ENCODE measurements at regions not wholly inside any gene's neighbourhood (a gene's known extent, or its start where the extent isn't known, plus 50 kb on each side); places are given as distances from the start of the nearest gene placed in this dataset.

- in situ Hi-C loops (cut with MboI) = no loop called here
- no peak for TF ChIP-seq KLF10 (CRISPR knock-in tag; IDR thresholded peaks at IDR 0.05)
- no peak for TF ChIP-seq ZNF444 (CRISPR knock-in tag; IDR thresholded peaks at IDR 0.05)
- POLR2A ChIA-PET = no interaction called here
These were observed 504.3 kb upstream of the VSTM2A start for GRCh38 chr7:54037873-54038272.

GRCh38 chr7:54060643-54061042, 481.5 kb upstream of the VSTM2A start:
- Histone ChIP-seq H3K9me3 (replicated peaks; ENCODE audit: control insufficient read depth, insufficient read depth, low read depth, low read length) (no peaks in the 10 kb centered on the region), H3K4me3 (no peak overlapping the region), H3K4me1 (replicated peaks in 1 of 2; ENCODE audit: control insufficient read depth in 2 of 2, insufficient read depth in 2 of 2, low read length in 2 of 2) (no peaks in the 10 kb centered on the region), H4K20me1 (replicated peaks; ENCODE audit: control insufficient read depth, insufficient read depth, low read length) (no peaks in the 10 kb centered on the region), H3K36me3 (ENCODE audit: control insufficient read depth, insufficient read depth, low read length) (no peaks in the 10 kb centered on the region), H3K9me1 (ENCODE audit: control insufficient read depth, insufficient read depth, low read length) (no peaks in the 10 kb centered on the region), H3K9ac (ENCODE audit: insufficient read depth in 1 of 2, low read depth in 2 of 2, low read length in 2 of 2) (no peak overlapping the region), H3K27ac (ENCODE audit: extremely low read depth, low read depth, low read length) (no peak overlapping the region), H2AFZ (ENCODE audit: low read depth, low read length) (no peak overlapping the region), H3K79me2 (ENCODE audit: control insufficient read depth, insufficient read depth, low read length) (no peaks in the 10 kb centered on the region), H3K27me3 (ENCODE audit: control insufficient read depth in 2 of 2, insufficient read depth in 2 of 2, low read length in 2 of 2) (no peaks in the 10 kb centered on the region), H3K4me2 (ENCODE audit: insufficient read depth, low read length) (no peak overlapping the region)
- ChIA-PET CTCF (ENCODE audit: low intra/inter-chr PET ratio) (no interaction called here), POLR2A (no interaction called here)
- ATAC-seq (no peak), FAIRE-seq (no peak), DNase-seq (ENCODE audit: extremely low read depth in 1 of 4, low spot score in 3 of 4) (no peak)
- WGBS (ENCODE audit: insufficient coverage, low coverage, missing lambda C conversion rate) = 0% methylated on average over 4 of the region's 4 CpGs
- no TSS peak for BruUV-seq (replicated peaks)
- in situ Hi-C loops (cut with MboI) (no loop called here), intact Hi-C loops (cut with micrococcal nuclease) (no loop called here)
- TF ChIP-seq TAF9B (IDR thresholded peaks at IDR 0.05; ENCODE audit: partially characterized antibody) (no peak), NCOR1 (IDR thresholded peaks at IDR 0.05) (no peak), TOE1 (IDR thresholded peaks at IDR 0.05; ENCODE audit: borderline replicate concordance) (no peak), TOE1 (CRISPR knock-in tag; IDR thresholded peaks at IDR 0.05; ENCODE audit: borderline replicate concordance, low read depth) (no peak), WHSC1 (IDR thresholded peaks at IDR 0.05; ENCODE audit: low read length) (no peak), XRCC3 (IDR thresholded peaks at IDR 0.05) (no peak), NR2C1 (IDR thresholded peaks at IDR 0.05) (no peak), NR2C1 (tag; IDR thresholded peaks at IDR 0.05) (no peak), ZNF57 (CRISPR knock-in tag; IDR thresholded peaks at IDR 0.05) (no peak)

More at GRCh38 chr7:54037873-54038272, 504.3 kb upstream of the VSTM2A start:
- Histone ChIP-seq H3K4me1 (replicated peaks in 1 of 2; ENCODE audit: control insufficient read depth in 2 of 2, insufficient read depth in 2 of 2, low read length in 2 of 2) (no peaks in the 10 kb centered on the region), H3K9ac (ENCODE audit: insufficient read depth in 1 of 2, low read depth in 2 of 2, low read length in 2 of 2) (no peak overlapping the region), H3K9me3 (replicated peaks; ENCODE audit: control insufficient read depth, insufficient read depth, low read depth, low read length) (no peaks in the 10 kb centered on the region), H3K4me2 (ENCODE audit: insufficient read depth, low read length) (no peak overlapping the region), H2AFZ (ENCODE audit: low read depth, low read length) (no peak overlapping the region), H3K9me1 (ENCODE audit: control insufficient read depth, insufficient read depth, low read length) (no peaks in the 10 kb centered on the region), H3K36me3 (ENCODE audit: control insufficient read depth, insufficient read depth, low read length) (no peaks in the 10 kb centered on the region), H3K79me2 (ENCODE audit: control insufficient read depth, insufficient read depth, low read length) (no peaks in the 10 kb centered on the region), H3K27me3 (ENCODE audit: control insufficient read depth in 2 of 2, insufficient read depth in 2 of 2, low read length in 2 of 2) (no peaks in the 10 kb centered on the region), H3K27ac (ENCODE audit: extremely low read depth, low read depth, low read length) (no peak overlapping the region), H3K4me3 (no peak overlapping the region), H4K20me1 (replicated peaks; ENCODE audit: control insufficient read depth, insufficient read depth, low read length) (no peaks in the 10 kb centered on the region)
- FAIRE-seq (no peak), ATAC-seq (no peak), DNase-seq (ENCODE audit: extremely low read depth in 1 of 4, low spot score in 3 of 4) (no peak)
- intact Hi-C loops (cut with micrococcal nuclease) = no loop called here
- CTCF ChIA-PET (ENCODE audit: low intra/inter-chr PET ratio) = no interaction called here
- 0% methylated on average over 1 of the region's 1 CpG for WGBS (ENCODE audit: insufficient coverage, low coverage, missing lambda C conversion rate)
- BruUV-seq (replicated peaks) = no TSS peak
